ENCODE measurements at regions not wholly inside any gene's neighbourhood (a gene's known extent, or its start where the extent isn't known, plus 50 kb on each side); places are given as distances from the start of the nearest gene placed in this dataset.

GRCh38 chr13:97892717-97893116 lies 60.8 kb upstream of the IPO5 start:
- H2AFZ ChIP-seq = no peak overlapping the region

GRCh38 chr13:97895383-97895782 lies 58.1 kb upstream of the IPO5 start:
- no peaks in the 10 kb centered on the region for H4K20me1 ChIP-seq (ENCODE audit: insufficient read depth, poor library complexity, severe bottlenecking)
- no peaks in the 10 kb centered on the region for H3K9me3 ChIP-seq (ENCODE audit: low read depth)
- H3K4me3 ChIP-seq = no peak overlapping the region
- no peaks in the 10 kb centered on the region for H3K27me3 ChIP-seq
- TF ChIP-seq EZH2phosphoT487 (IDR thresholded peaks at IDR 0.05; ENCODE audit: low read depth, severe bottlenecking, unreplicated experiment) (no peak), CTCF (IDR thresholded peaks at IDR 0.05; ENCODE audit: poor library complexity) (no peak), EZH2 (IDR thresholded peaks at IDR 0.05; ENCODE audit: borderline replicate concordance) (no peak)
- no peaks in the 10 kb centered on the region for H3K36me3 ChIP-seq (replicated peaks; ENCODE audit: insufficient read depth, low read depth)
- 95% methylated on average over 1 of the region's 1 CpG for WGBS (ENCODE audit: low lambda C conversion rate, missing lambda C conversion rate)
- DNase-seq (ENCODE audit: low spot score) = no peak
- H3K4me1 ChIP-seq (ENCODE audit: insufficient read depth) = no peaks in the 10 kb centered on the region
- no peak overlapping the region for H3K27ac ChIP-seq
- H3K4me2 ChIP-seq = no peak overlapping the region
- no peak overlapping the region for H2AFZ ChIP-seq
- H3K79me2 ChIP-seq = no peaks in the 10 kb centered on the region
- no peaks in the 10 kb centered on the region for H3K9me2 ChIP-seq (replicated peaks; ENCODE audit: insufficient read depth)

More at GRCh38 chr13:97892717-97893116, 60.8 kb upstream of the IPO5 start:
- Histone ChIP-seq H3K27ac (no peak overlapping the region), H3K9me3 (ENCODE audit: low read depth) (no peaks in the 10 kb centered on the region), H4K20me1 (ENCODE audit: insufficient read depth, poor library complexity, severe bottlenecking) (no peaks in the 10 kb centered on the region), H3K9me2 (replicated peaks; ENCODE audit: insufficient read depth) (no peaks in the 10 kb centered on the region), H3K27me3 (no peaks in the 10 kb centered on the region), H3K4me2 (no peak overlapping the region), H3K4me3 (no peak overlapping the region), H3K4me1 (ENCODE audit: insufficient read depth) (no peaks in the 10 kb centered on the region), H3K36me3 (replicated peaks; ENCODE audit: insufficient read depth, low read depth) (no peaks in the 10 kb centered on the region), H3K79me2 (no peaks in the 10 kb centered on the region)
- DNase-seq (ENCODE audit: low spot score) = no peak
- TF ChIP-seq EZH2phosphoT487 (IDR thresholded peaks at IDR 0.05; ENCODE audit: low read depth, severe bottlenecking, unreplicated experiment) (no peak), CTCF (IDR thresholded peaks at IDR 0.05; ENCODE audit: poor library complexity) (no peak), EZH2 (IDR thresholded peaks at IDR 0.05; ENCODE audit: borderline replicate concordance) (no peak)
- 87% methylated on average over 3 of the region's 3 CpGs for WGBS (ENCODE audit: low lambda C conversion rate, missing lambda C conversion rate)

- H3K4me3 ChIP-seq = no peak overlapping the region
- TF ChIP-seq EZH2 (IDR thresholded peaks at IDR 0.05; ENCODE audit: borderline replicate concordance) (no peak), CTCF (IDR thresholded peaks at IDR 0.05; ENCODE audit: poor library complexity) (no peak), EZH2phosphoT487 (IDR thresholded peaks at IDR 0.05; ENCODE audit: low read depth, severe bottlenecking, unreplicated experiment) (no peak)
- 98% methylated on average over 2 of the region's 2 CpGs for WGBS (ENCODE audit: low lambda C conversion rate, missing lambda C conversion rate)
Measured at GRCh38 chr13:97896446-97896845, 57.0 kb upstream of the IPO5 start.

GRCh38 chr13:97901716-97902115 lies 51.8 kb upstream of the IPO5 start:
- H3K4me3 ChIP-seq = no peak overlapping the region
- no peak overlapping the region for H3K27ac ChIP-seq
- H3K79me2 ChIP-seq = no peaks in the 10 kb centered on the region
- no peak overlapping the region for H3K4me2 ChIP-seq
- H3K9me3 ChIP-seq (ENCODE audit: low read depth) = no peaks in the 10 kb centered on the region
- TF ChIP-seq EZH2phosphoT487 (IDR thresholded peaks at IDR 0.05; ENCODE audit: low read depth, severe bottlenecking, unreplicated experiment) (no peak), EZH2 (IDR thresholded peaks at IDR 0.05; ENCODE audit: borderline replicate concordance) (no peak), CTCF (IDR thresholded peaks at IDR 0.05; ENCODE audit: poor library complexity) (no peak)
- no peaks in the 10 kb centered on the region for H3K36me3 ChIP-seq (replicated peaks; ENCODE audit: insufficient read depth, low read depth)
- H3K9me2 ChIP-seq (replicated peaks; ENCODE audit: insufficient read depth) = no peaks in the 10 kb centered on the region
- WGBS (ENCODE audit: low lambda C conversion rate, missing lambda C conversion rate) = 71% methylated on average over 1 of the region's 1 CpG
- H2AFZ ChIP-seq = no peak overlapping the region
- no peaks in the 10 kb centered on the region for H4K20me1 ChIP-seq (ENCODE audit: insufficient read depth, poor library complexity, severe bottlenecking)
- no peaks in the 10 kb centered on the region for H3K27me3 ChIP-seq
- no peak for DNase-seq (ENCODE audit: low spot score)
- no peaks in the 10 kb centered on the region for H3K4me1 ChIP-seq (ENCODE audit: insufficient read depth)

More at GRCh38 chr13:97896446-97896845, 57.0 kb upstream of the IPO5 start:
- Histone ChIP-seq H3K36me3 (replicated peaks; ENCODE audit: insufficient read depth, low read depth) (no peaks in the 10 kb centered on the region), H3K27ac (no peak overlapping the region), H4K20me1 (ENCODE audit: insufficient read depth, poor library complexity, severe bottlenecking) (no peaks in the 10 kb centered on the region), H3K9me2 (replicated peaks; ENCODE audit: insufficient read depth) (no peaks in the 10 kb centered on the region), H3K9me3 (ENCODE audit: low read depth) (no peaks in the 10 kb centered on the region), H3K27me3 (no peaks in the 10 kb centered on the region), H3K79me2 (no peaks in the 10 kb centered on the region), H2AFZ (no peak overlapping the region), H3K4me2 (no peak overlapping the region), H3K4me1 (ENCODE audit: insufficient read depth) (no peaks in the 10 kb centered on the region)
- no peak for DNase-seq (ENCODE audit: low spot score)

Data from hepatocyte (in vitro differentiated cells).